Ascending aorta (tissue), 2 donors: ENCODE measurements at regions not wholly inside any gene's neighbourhood (a gene's known extent, or its start where the extent isn't known, plus 50 kb on each side); places are given as distances from the start of the nearest gene placed in this dataset.

Experiments used
- DNase-seq, 2 donors: peaks; one replicate each; pipeline ENCODE4 v3.0.0-alpha.2; 2019; ENCODE audit warnings: low spot score in 2 of 2
- H3K27ac ChIP-seq, 2 donors: fragments of 200-600 bp; sonication (generic); one replicate each; pipeline ENCODE4 v1.5.1; 2016 to 2017; ENCODE audit warnings: mild to moderate bottlenecking in 1 of 2
- H3K27me3 ChIP-seq: fragments of 200-600 bp; sonication (generic); one replicate; pipeline ENCODE4 v1.5.1; 2017
- H3K36me3 ChIP-seq, 2 donors: fragments of 200-600 bp; sonication (generic); one replicate each; pipeline ENCODE4 v1.5.1; 2016
- H3K4me1 ChIP-seq, 2 donors: fragments of 200-600 bp; sonication (generic); one replicate each; pipeline ENCODE4 v1.5.1; 2016 to 2017; ENCODE audit warnings: mild to moderate bottlenecking in 1 of 2
- H3K4me3 ChIP-seq, 2 donors: fragments of 200-600 bp; sonication (generic); one replicate each; pipeline ENCODE4 v1.5.1; 2016 to 2017; ENCODE audit warnings: mild to moderate bottlenecking in 1 of 2
- H3K9me3 ChIP-seq, 2 donors: fragments of 200-600 bp; sonication (generic); one replicate each; pipeline ENCODE4 v1.5.1; 2016
- CTCF ChIP-seq, 3 experiments: fragments of 200-600 bp in 2 of 3; fragments of 450-650 bp in 1 of 3; sonication (generic) in 2 of 3; IDR thresholded peaks; one replicate each; pipeline ENCODE4 v1.5.1; 2016 to 2019; ENCODE audit warnings: antibody characterized with exemption in 3 of 3, mild to moderate bottlenecking in 1 of 3, moderate library complexity in 1 of 3
- intact Hi-C: fragments of 100-400 bp; cut with DNase I; formaldehyde crosslinking; loops from one replicate; pipeline ENCODE4 v1.15.1; 2023

DNA sequence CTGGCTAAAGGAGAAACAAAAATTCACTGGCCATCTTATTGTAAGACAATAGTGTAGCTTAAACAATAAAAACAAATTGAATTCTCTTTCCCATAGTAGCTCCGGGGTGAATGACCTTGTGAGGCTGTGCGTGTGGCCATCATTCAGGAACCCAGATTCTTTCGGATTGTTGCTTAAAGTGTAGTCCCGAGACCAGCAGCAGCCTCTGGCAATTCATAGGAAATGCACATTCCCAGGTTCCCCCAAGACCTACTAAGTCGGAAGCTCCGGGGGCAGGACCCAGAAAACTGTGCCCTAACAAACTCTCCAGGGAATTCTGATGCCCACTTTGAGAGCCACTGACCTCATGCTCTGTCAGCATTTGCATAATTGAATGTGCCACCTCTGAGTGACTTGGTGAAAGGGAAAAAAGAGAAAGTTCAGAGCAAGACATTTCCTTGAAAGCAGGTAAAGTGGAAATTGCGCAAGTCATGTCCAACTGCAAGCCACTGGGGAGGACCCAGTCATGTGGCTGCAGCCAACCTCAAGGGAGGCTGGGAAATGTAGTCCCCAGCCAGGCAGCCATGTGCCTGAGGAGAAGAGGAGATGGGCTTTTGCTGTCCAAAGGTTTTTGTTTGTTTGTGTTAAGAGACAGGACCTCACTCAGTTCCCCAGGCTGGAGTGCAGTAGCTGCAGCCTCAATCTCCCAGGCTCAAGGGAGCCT lies 50.7 kb upstream of the PNMA8B start:
- no peak overlapping the region for H3K4me3 ChIP-seq
- no peak overlapping the region for H3K27ac ChIP-seq
- intact Hi-C loops = no loop called here
- H3K27me3 ChIP-seq = no peaks in the 10 kb centered on the region
- H3K9me3 ChIP-seq = peaks cover 0 to 10% of the 10 kb centered on the region in 2 donors
- H3K36me3 ChIP-seq = no peaks in the 10 kb centered on the region
- no peaks in the 10 kb centered on the region for H3K4me1 ChIP-seq
- peak in 1 of 2 donors; percentile 62 for DNase-seq
- TF ChIP-seq CTCF (IDR thresholded peaks at IDR 0.05) = no peak

GRCh38 chr19:46550684-46551083 lies 50.4 kb upstream of the CALM3 start:
- peaks cover 0 to 13% of the 10 kb centered on the region in 2 donors for H3K9me3 ChIP-seq
- no peak overlapping the region for H3K4me3 ChIP-seq
- TF ChIP-seq CTCF (IDR thresholded peaks at IDR 0.05) = no peak
- H3K4me1 ChIP-seq = no peaks in the 10 kb centered on the region
- H3K36me3 ChIP-seq = no peaks in the 10 kb centered on the region
- H3K27ac ChIP-seq = no peak overlapping the region
- intact Hi-C loops = no loop called here
- H3K27me3 ChIP-seq = no peaks in the 10 kb centered on the region
- no peak for DNase-seq

DNA sequence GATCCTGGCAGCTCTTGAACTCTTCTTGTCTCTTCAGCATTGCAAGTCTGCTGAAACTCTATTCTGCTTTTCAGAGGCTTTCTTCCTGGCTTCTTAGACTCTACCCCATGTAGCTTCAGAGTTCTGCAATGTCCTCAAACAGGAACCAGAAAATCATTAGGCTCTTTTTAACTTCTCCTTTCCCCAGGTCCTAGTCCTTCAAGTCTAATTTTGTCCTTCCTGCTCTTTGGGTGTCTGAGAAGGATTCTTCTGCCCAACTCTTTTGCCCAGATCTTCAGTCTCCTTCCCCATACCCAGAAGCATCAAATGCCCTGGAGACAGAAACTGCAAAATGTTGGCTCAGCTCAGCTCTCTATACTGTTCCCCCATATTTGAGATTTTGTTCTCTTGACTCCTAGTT lies 50.0 kb upstream of the CALM3 start:
- peaks cover 0 to 18% of the 10 kb centered on the region in 2 donors for H3K9me3 ChIP-seq
- H3K36me3 ChIP-seq = no peaks in the 10 kb centered on the region
- H3K4me3 ChIP-seq = no peak overlapping the region
- no peak for TF ChIP-seq CTCF (IDR thresholded peaks at IDR 0.05)
- H3K27ac ChIP-seq = no peak overlapping the region
- intact Hi-C loops = no loop called here
- no peaks in the 10 kb centered on the region for H3K4me1 ChIP-seq
- DNase-seq = peak in 1 of 2 donors; percentile 30
- H3K27me3 ChIP-seq = no peaks in the 10 kb centered on the region
